ENCODE measurements at regions not wholly inside any gene's neighbourhood (a gene's known extent, or its start where the extent isn't known, plus 50 kb on each side); places are given as distances from the start of the nearest gene placed in this dataset.

- intact Hi-C loops (cut with DNase I), result no loop called here
- H3K27ac ChIP-seq, result no peak overlapping the region
Measured at GRCh38 chr1:19013826-19014548, 57.5 kb upstream of the IFFO2 start.

GRCh38 chr1:19011845-19012231 is 55.4 kb upstream of the IFFO2 start:
- DNase-seq (no peak), ATAC-seq (no peak)
- H3K4me1 ChIP-seq, result peaks cover 22 to 31% of the 10 kb centered on the region in 2 donors
- H3K9me3 ChIP-seq, result no peaks in the 10 kb centered on the region
- no peaks in the 10 kb centered on the region for H3K27me3 ChIP-seq
- TF ChIP-seq CTCF (IDR thresholded peaks at IDR 0.05), result no peak
- intact Hi-C loops (cut with DNase I), result no loop called here
- H3K27ac ChIP-seq, result peak overlapping the region; percentile 65 to 81
- H3K36me3 ChIP-seq, result no peaks in the 10 kb centered on the region
- no peak overlapping the region for H3K4me3 ChIP-seq

More at GRCh38 chr1:19013826-19014548, 57.5 kb upstream of the IFFO2 start:
- no peaks in the 10 kb centered on the region for H3K9me3 ChIP-seq
- H3K27me3 ChIP-seq, result no peaks in the 10 kb centered on the region
- TF ChIP-seq CTCF (IDR thresholded peaks at IDR 0.05), result no peak
- H3K4me1 ChIP-seq, result peaks cover 22 to 31% of the 10 kb centered on the region in 2 donors
- no peak for ATAC-seq
- H3K4me3 ChIP-seq, result no peak overlapping the region
- DNase-seq, result no peak
- no peaks in the 10 kb centered on the region for H3K36me3 ChIP-seq

GRCh38 chr1:19010995-19011844 is 54.7 kb upstream of the IFFO2 start:
- no peaks in the 10 kb centered on the region for H3K9me3 ChIP-seq
- H3K36me3 ChIP-seq, result no peaks in the 10 kb centered on the region
- intact Hi-C loops (cut with DNase I), result no loop called here
- no peak overlapping the region for H3K4me3 ChIP-seq
- peak in 3 of 4 donors; percentile 30 to 86 (median 77) for DNase-seq
- peak overlapping the region; percentile 65 to 81 for H3K27ac ChIP-seq
- TF ChIP-seq CTCF (IDR thresholded peaks at IDR 0.05), result no peak
- peaks cover 22 to 31% of the 10 kb centered on the region in 2 donors for H3K4me1 ChIP-seq
- ATAC-seq, result peak; percentile 93
- no peaks in the 10 kb centered on the region for H3K27me3 ChIP-seq

- no peak overlapping the region for H3K4me3 ChIP-seq
- H3K4me1 ChIP-seq, result peaks cover 22 to 31% of the 10 kb centered on the region in 2 donors
- no peaks in the 10 kb centered on the region for H3K9me3 ChIP-seq
- peak overlapping the region; percentile 65 to 81 for H3K27ac ChIP-seq
- intact Hi-C loops (cut with DNase I), result no loop called here
- peak; percentile 57 for ATAC-seq
- H3K27me3 ChIP-seq, result no peaks in the 10 kb centered on the region
- TF ChIP-seq CTCF (IDR thresholded peaks at IDR 0.05), result no peak
- DNase-seq, result peak in 1 of 4 donors; percentile 30
- no peaks in the 10 kb centered on the region for H3K36me3 ChIP-seq
Measured at GRCh38 chr1:19010503-19010902, 54.0 kb upstream of the IFFO2 start.

GRCh38 chr1:19009882-19010321 is 53.4 kb upstream of the IFFO2 start:
- DNase-seq, result no peak
- no peak for TF ChIP-seq CTCF (IDR thresholded peaks at IDR 0.05)
- peak; percentile 2 for ATAC-seq
- H3K4me1 ChIP-seq, result peaks cover 22 to 31% of the 10 kb centered on the region in 2 donors
- no peaks in the 10 kb centered on the region for H3K27me3 ChIP-seq
- peak overlapping the region in 1 of 2 donors; percentile 81 for H3K27ac ChIP-seq
- no peaks in the 10 kb centered on the region for H3K9me3 ChIP-seq
- intact Hi-C loops (cut with DNase I), result no loop called here
- no peaks in the 10 kb centered on the region for H3K36me3 ChIP-seq
- H3K4me3 ChIP-seq, result no peak overlapping the region

Data from left lung (tissue), 4 donors.